Fibroblast of lung (primary cell): ENCODE measurements at regions not wholly inside any gene's neighbourhood (a gene's known extent, or its start where the extent isn't known, plus 50 kb on each side); places are given as distances from the start of the nearest gene placed in this dataset.

Source experiments
- DNase-seq, 2 donors: peaks; one replicate each; pipeline versions ENCODE4 v3.0.0 to v3.0.0-alpha.2; 2010; ENCODE audit warnings: low read depth in 2 of 2
- H2AFZ ChIP-seq: 2 replicates; pipeline ENCODE4 v1.5.1; 2012; ENCODE audit warnings: low read length, control low read depth, inconsistent platforms
- H3K27ac ChIP-seq: 2 replicates; pipeline ENCODE4 v1.5.1; 2011; ENCODE audit warnings: low read length, control low read depth; ENCODE audit not compliant: insufficient read depth
- H3K27me3 ChIP-seq: 2 replicates; pipeline ENCODE4 v1.5.1; 2011; ENCODE audit warnings: mild to moderate bottlenecking, low read length; ENCODE audit not compliant: control insufficient read depth, insufficient read depth
- H3K36me3 ChIP-seq: 2 replicates; pipeline ENCODE4 v1.5.1; 2011; ENCODE audit warnings: low read length; ENCODE audit not compliant: control insufficient read depth, insufficient read depth
- H3K4me1 ChIP-seq: 2 replicates; pipeline ENCODE4 v1.5.1; 2011; ENCODE audit warnings: low read length; ENCODE audit not compliant: control insufficient read depth, insufficient read depth; ENCODE audit errors: extremely low read depth
- H3K4me2 ChIP-seq: 2 replicates; pipeline ENCODE4 v1.5.1; 2011; ENCODE audit warnings: low read length, control low read depth; ENCODE audit not compliant: insufficient read depth; ENCODE audit errors: extremely low read depth
- H3K4me3 ChIP-seq, 4 experiments: fragments of 200-600 bp in 1 of 4; sonication (generic) in 1 of 4; replicated peaks in 1 of 4; 2 replicates each; pipeline ENCODE4 v1.5.1; 2011 to 2016; ENCODE audit warnings: low read length in 4 of 4, low read depth in 3 of 4, mild to moderate bottlenecking in 3 of 4, control low read depth in 2 of 4, inconsistent platforms in 1 of 4, mixed read lengths in 1 of 4; ENCODE audit not compliant: insufficient read depth in 1 of 4; ENCODE audit errors: control extremely low read depth in 1 of 4
- H3K79me2 ChIP-seq: 2 replicates; pipeline ENCODE4 v1.5.1; 2012; ENCODE audit warnings: mild to moderate bottlenecking, low read length, inconsistent platforms; ENCODE audit not compliant: control insufficient read depth, insufficient read depth
- H3K9ac ChIP-seq: 2 replicates; pipeline ENCODE4 v1.5.1; 2011; ENCODE audit warnings: mild to moderate bottlenecking, low read length, control low read depth; ENCODE audit not compliant: insufficient read depth
- H3K9me3 ChIP-seq: 2 replicates; pipeline ENCODE4 v1.5.1; 2012; ENCODE audit warnings: low read depth, low read length; ENCODE audit not compliant: control insufficient read depth, insufficient read depth
- H4K20me1 ChIP-seq: 2 replicates; pipeline ENCODE4 v1.5.1; 2011; ENCODE audit warnings: low read length; ENCODE audit not compliant: control insufficient read depth, insufficient read depth; ENCODE audit errors: extremely low read depth
- EZH2 ChIP-seq: IDR thresholded peaks from 2 replicates; pipeline ENCODE4 v1.5.1; 2012; ENCODE audit warnings: low read length, control low read depth, mild to moderate bottlenecking; ENCODE audit errors: missing control alignments
- TF ChIP-seq, protein P1 (sequence below), 2 donors: IDR thresholded peaks in 1 of 2; conservative IDR thresholded peaks in 1 of 2; 1 replicate in 1 of 2; 2 replicates in 1 of 2; pipeline ENCODE4 v1.5.1; 2011 to 2012; ENCODE audit warnings: low read length in 2 of 2, control low read depth in 1 of 2, inconsistent platforms in 1 of 2, low read depth in 1 of 2, mild to moderate bottlenecking in 1 of 2

DNA sequence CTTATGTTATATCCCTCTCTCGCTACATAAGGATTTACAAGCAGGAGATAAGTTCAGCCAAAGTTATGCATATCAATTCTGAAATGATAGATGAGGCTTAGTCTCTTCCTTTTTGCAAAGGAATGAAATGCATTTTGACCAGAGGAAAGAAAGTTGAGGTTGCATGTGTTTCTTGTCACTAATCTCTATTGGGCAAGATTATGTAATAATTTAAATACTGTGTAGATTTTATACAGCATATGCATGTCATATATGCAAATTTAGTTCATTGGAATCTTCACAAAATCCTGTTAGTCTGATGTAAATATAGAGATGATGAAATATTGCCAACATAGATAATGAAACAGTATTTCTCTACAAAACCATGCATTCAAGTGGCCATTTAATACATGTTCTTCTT is 858.7 kb upstream of the RAG2 start:
- H4K20me1 ChIP-seq: no peaks in the 10 kb centered on the region
- H3K27ac ChIP-seq: no peak overlapping the region
- H3K9ac ChIP-seq: no peak overlapping the region
- H2AFZ ChIP-seq: no peak overlapping the region
- H3K79me2 ChIP-seq: no peaks in the 10 kb centered on the region
- H3K4me3 ChIP-seq: no peak overlapping the region
- H3K27me3 ChIP-seq: no peaks in the 10 kb centered on the region
- H3K4me1 ChIP-seq: no peaks in the 10 kb centered on the region
- TF ChIP-seq, protein P1, sequence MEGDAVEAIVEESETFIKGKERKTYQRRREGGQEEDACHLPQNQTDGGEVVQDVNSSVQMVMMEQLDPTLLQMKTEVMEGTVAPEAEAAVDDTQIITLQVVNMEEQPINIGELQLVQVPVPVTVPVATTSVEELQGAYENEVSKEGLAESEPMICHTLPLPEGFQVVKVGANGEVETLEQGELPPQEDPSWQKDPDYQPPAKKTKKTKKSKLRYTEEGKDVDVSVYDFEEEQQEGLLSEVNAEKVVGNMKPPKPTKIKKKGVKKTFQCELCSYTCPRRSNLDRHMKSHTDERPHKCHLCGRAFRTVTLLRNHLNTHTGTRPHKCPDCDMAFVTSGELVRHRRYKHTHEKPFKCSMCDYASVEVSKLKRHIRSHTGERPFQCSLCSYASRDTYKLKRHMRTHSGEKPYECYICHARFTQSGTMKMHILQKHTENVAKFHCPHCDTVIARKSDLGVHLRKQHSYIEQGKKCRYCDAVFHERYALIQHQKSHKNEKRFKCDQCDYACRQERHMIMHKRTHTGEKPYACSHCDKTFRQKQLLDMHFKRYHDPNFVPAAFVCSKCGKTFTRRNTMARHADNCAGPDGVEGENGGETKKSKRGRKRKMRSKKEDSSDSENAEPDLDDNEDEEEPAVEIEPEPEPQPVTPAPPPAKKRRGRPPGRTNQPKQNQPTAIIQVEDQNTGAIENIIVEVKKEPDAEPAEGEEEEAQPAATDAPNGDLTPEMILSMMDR (conservative IDR thresholded peaks at IDR 0.05 in 1 of 2, IDR thresholded peaks at IDR 0.05 in 1 of 2; ENCODE audit: low read depth in 1 of 2, low read length in 2 of 2): no peak
- TF ChIP-seq EZH2: no peak
- H3K36me3 ChIP-seq: no peaks in the 10 kb centered on the region
- no peak for DNase-seq
- H3K9me3 ChIP-seq: no peaks in the 10 kb centered on the region
- H3K4me2 ChIP-seq: no peak overlapping the region

- no peaks in the 10 kb centered on the region for H3K9me3 ChIP-seq
- H3K4me1 ChIP-seq: no peaks in the 10 kb centered on the region
- no peak overlapping the region for H3K27ac ChIP-seq
- no peak for DNase-seq
- no peaks in the 10 kb centered on the region for H3K27me3 ChIP-seq
- no peak for TF ChIP-seq EZH2
- TF ChIP-seq, protein P1 (conservative IDR thresholded peaks at IDR 0.05 in 1 of 2, IDR thresholded peaks at IDR 0.05 in 1 of 2; ENCODE audit: low read depth in 1 of 2, low read length in 2 of 2): no peak
- H3K79me2 ChIP-seq: no peaks in the 10 kb centered on the region
- no peaks in the 10 kb centered on the region for H3K36me3 ChIP-seq
- no peak overlapping the region for H2AFZ ChIP-seq
- no peak overlapping the region for H3K9ac ChIP-seq
- H3K4me2 ChIP-seq: no peak overlapping the region
- no peak overlapping the region for H3K4me3 ChIP-seq
- H4K20me1 ChIP-seq: no peaks in the 10 kb centered on the region
Measured at GRCh38 chr11:37451903-37452302, 853.9 kb upstream of the RAG2 start.

DNA sequence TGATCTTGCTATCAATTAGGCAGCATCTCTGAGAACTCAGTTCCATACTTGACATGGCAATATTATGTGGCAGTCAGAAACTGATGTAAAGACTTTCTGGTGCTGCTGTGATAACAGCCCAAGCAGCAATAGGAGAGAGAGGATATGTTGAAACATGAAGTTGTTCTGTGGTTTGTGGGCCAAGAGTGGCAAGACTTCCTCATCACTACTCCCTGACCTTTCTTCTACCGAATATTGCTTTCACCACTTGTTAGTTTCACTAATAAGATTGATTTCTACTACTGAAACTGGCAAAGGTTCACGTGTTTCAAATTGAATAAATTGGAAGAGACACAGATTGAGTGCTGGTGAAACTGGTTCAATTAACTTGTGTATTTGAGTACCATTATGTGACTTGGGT is 852.6 kb upstream of the RAG2 start:
- peak; percentile 8 to 17 for DNase-seq
- H4K20me1 ChIP-seq: no peaks in the 10 kb centered on the region
- no peak overlapping the region for H3K9ac ChIP-seq
- no peaks in the 10 kb centered on the region for H3K27me3 ChIP-seq
- H3K4me3 ChIP-seq: no peak overlapping the region
- H3K79me2 ChIP-seq: no peaks in the 10 kb centered on the region
- H3K4me2 ChIP-seq: no peak overlapping the region
- no peaks in the 10 kb centered on the region for H3K4me1 ChIP-seq
- H2AFZ ChIP-seq: no peak overlapping the region
- no peaks in the 10 kb centered on the region for H3K36me3 ChIP-seq
- TF ChIP-seq EZH2: no peak
- TF ChIP-seq, protein P1 (conservative IDR thresholded peaks at IDR 0.05 in 1 of 2, IDR thresholded peaks at IDR 0.05 in 1 of 2; ENCODE audit: low read depth in 1 of 2, low read length in 2 of 2): no peak
- no peak overlapping the region for H3K27ac ChIP-seq
- no peaks in the 10 kb centered on the region for H3K9me3 ChIP-seq
